Thoracic aorta (tissue), 2 donors: ENCODE measurements at regions not wholly inside any gene's neighbourhood (a gene's known extent, or its start where the extent isn't known, plus 50 kb on each side); places are given as distances from the start of the nearest gene placed in this dataset.

ENCODE experiments used
- ATAC-seq: fragments of 150-250 bp; one replicate; pipeline ENCODE4 v1.8.0; 2017; ENCODE audit warnings: low read depth; ENCODE audit not compliant: insufficient number of reproducible peaks, low FRiP score
- DNase-seq: peaks from one replicate; pipeline ENCODE4 v3.0.0-alpha.2; 2020; ENCODE audit warnings: low spot score
- H3K27ac ChIP-seq, 2 donors: fragments of 200-600 bp; sonication (generic); 1 replicate in 1 of 2; 2 replicates in 1 of 2; pipeline ENCODE4 v1.5.1; 2016; ENCODE audit warnings: mild to moderate bottlenecking in 2 of 2, moderate library complexity in 2 of 2
- H3K27me3 ChIP-seq: fragments of 200-600 bp; sonication (generic); replicated peaks from 2 replicates; pipeline ENCODE4 v1.6.0; 2016; ENCODE audit warnings: mild to moderate bottlenecking; ENCODE audit not compliant: insufficient read depth
- H3K36me3 ChIP-seq: fragments of 200-600 bp; sonication (generic); one replicate; pipeline ENCODE4 v1.5.1; 2016
- H3K4me1 ChIP-seq, 2 donors: fragments of 200-600 bp; sonication (generic); 1 replicate in 1 of 2; 2 replicates in 1 of 2; pipeline versions ENCODE4 v1.5.1 to v1.6.0; 2016; ENCODE audit warnings: low read depth in 2 of 2, mild to moderate bottlenecking in 1 of 2; ENCODE audit not compliant: control insufficient read depth in 1 of 2
- H3K4me3 ChIP-seq: fragments of 200-600 bp; sonication (generic); 2 replicates; pipeline ENCODE4 v1.5.1; 2016; ENCODE audit warnings: mild to moderate bottlenecking
- H3K9me3 ChIP-seq: fragments of 200-600 bp; sonication (generic); 2 replicates; pipeline ENCODE4 v1.5.1; 2016
- CTCF ChIP-seq: fragments of 200-600 bp; sonication (generic); IDR thresholded peaks from one replicate; pipeline ENCODE4 v1.5.1; 2019; ENCODE audit warnings: antibody characterized with exemption

DNA sequence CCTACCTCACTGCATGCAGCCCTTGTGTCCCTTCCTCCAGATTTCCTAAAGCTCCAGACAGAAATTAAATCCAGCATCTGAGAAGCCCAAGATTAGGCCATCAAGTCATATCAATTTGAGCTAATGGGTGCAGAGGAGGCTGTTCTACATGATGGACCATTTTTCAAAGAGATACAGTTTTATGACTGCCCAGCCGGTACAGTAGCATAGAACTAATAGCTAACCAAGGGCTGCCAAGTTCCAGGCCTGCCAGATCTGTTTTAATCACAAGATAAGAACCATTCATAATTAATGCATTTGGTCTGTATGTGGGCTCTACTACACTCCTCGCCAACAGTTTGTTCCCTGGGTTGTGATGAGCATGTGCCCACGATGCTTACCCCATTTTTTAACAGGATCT lies 64.9 kb downstream of the PABIR2 start:
- no peak for DNase-seq
- no peak overlapping the region for H3K4me3 ChIP-seq
- H3K36me3 ChIP-seq, result no peaks in the 10 kb centered on the region
- H3K4me1 ChIP-seq, result no peaks in the 10 kb centered on the region
- no peaks in the 10 kb centered on the region for H3K27me3 ChIP-seq
- no peak overlapping the region for H3K27ac ChIP-seq
- ATAC-seq, result no peak
- no peaks in the 10 kb centered on the region for H3K9me3 ChIP-seq
- no peak for TF ChIP-seq CTCF

DNA sequence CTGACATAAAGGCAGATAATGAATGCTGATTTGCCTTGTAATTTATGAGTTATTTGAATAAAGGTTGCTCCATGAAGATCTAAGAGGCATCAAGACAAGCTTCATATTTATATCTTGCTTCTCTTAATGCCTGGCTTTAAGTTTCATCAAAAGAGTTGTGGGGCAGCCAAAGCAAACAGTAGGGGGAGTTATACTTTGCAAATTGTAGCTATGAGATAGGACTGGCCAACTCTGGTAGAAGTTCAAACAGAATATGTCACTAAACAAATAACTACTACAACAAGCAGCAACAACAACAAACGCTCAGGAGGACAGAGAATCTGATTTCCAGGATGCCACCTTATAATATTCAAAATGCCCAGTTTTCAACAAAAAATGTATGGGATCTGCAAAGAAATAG lies 69.1 kb upstream of the PLAC1 start:
- DNase-seq, result no peak
- Histone ChIP-seq H3K27me3 (no peaks in the 10 kb centered on the region), H3K9me3 (no peaks in the 10 kb centered on the region), H3K36me3 (no peaks in the 10 kb centered on the region), H3K27ac (no peak overlapping the region), H3K4me3 (no peak overlapping the region), H3K4me1 (no peaks in the 10 kb centered on the region)
- no peak for TF ChIP-seq CTCF
- no peak for ATAC-seq

- no peaks in the 10 kb centered on the region for H3K36me3 ChIP-seq
- ATAC-seq (no peak), DNase-seq (no peak)
- no peak overlapping the region for H3K4me3 ChIP-seq
- no peak overlapping the region for H3K27ac ChIP-seq
- no peak for TF ChIP-seq CTCF
- H3K9me3 ChIP-seq, result no peaks in the 10 kb centered on the region
- H3K4me1 ChIP-seq, result no peaks in the 10 kb centered on the region
- no peaks in the 10 kb centered on the region for H3K27me3 ChIP-seq
Measured at GRCh38 chrX:134725103-134725690, 66.9 kb upstream of the PLAC1 start.

DNA sequence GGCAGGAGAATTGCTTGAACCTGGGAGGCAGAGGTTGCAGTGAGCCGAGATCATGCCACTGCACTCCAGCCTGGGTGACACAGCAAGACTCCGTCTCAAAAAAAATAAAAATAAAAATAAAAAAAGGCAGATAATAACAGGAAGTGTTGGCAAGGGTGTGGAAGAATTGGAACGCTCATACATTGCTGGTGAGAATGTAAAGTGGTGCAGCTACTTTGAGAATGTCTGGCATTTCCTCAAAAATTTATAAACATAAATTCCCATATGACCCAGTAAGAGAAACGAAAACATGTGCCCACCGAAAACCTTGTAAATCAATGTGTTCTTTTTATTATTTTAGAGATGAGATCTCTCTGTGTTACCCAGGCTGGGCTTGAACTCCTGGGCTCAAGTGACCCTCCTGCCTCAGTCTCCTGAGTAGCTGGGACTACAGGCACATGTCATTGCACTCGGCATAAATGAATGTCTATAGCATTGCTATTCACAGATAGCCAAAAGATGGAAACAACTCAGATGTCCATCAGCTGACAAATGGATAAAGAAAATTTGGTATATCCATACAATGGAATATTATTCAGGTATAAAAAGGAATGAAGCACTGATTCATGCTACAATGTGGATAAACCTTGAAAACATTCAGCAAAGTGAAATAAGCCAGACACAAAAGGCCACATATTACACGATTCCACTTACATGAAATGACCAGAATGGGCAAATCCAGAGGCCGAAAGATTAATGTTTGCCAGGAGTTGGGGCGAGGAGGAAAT lies 63.7 kb upstream of the PLAC1 start:
- DNase-seq, result no peak
- H3K9me3 ChIP-seq, result no peaks in the 10 kb centered on the region

DNA sequence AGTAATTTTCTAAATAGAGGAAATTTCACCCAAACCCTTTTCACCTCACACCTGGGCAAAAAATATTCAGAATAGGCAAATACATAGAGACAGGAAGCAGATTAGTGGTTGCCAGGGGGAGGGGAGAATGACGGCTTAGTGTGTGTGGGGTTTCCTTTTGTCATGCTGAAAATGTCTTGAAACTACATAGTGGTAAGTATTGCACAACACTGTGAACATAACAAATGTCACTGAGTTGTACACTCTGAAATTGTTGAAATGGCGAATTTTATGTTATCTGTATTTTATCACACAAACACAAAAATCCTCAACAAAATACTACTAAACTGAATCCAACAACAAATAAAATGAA lies 60.7 kb upstream of the PLAC1 start:
- no peak overlapping the region for H3K4me3 ChIP-seq
- no peaks in the 10 kb centered on the region for H3K27me3 ChIP-seq
- DNase-seq, result no peak
- no peaks in the 10 kb centered on the region for H3K9me3 ChIP-seq
- TF ChIP-seq CTCF, result no peak
- H3K4me1 ChIP-seq, result no peaks in the 10 kb centered on the region
- H3K36me3 ChIP-seq, result no peaks in the 10 kb centered on the region
- H3K27ac ChIP-seq, result no peak overlapping the region
- no peak for ATAC-seq

More for the DNA sequence above, 63.7 kb upstream of the PLAC1 start:
- H3K4me3 ChIP-seq, result no peak overlapping the region
- no peak for ATAC-seq
- H3K27ac ChIP-seq, result no peak overlapping the region
- TF ChIP-seq CTCF, result no peak
- no peaks in the 10 kb centered on the region for H3K4me1 ChIP-seq
- H3K36me3 ChIP-seq, result no peaks in the 10 kb centered on the region
- H3K27me3 ChIP-seq, result no peaks in the 10 kb centered on the region
